Left ventricle myocardium inferior (tissue), 1 donor: ENCODE measurements at regions not wholly inside any gene's neighbourhood (a gene's known extent, or its start where the extent isn't known, plus 50 kb on each side); places are given as distances from the start of the nearest gene placed in this dataset.

Experiments
- DNase-seq: peaks from one replicate; pipeline ENCODE4 v3.0.0-alpha.2; 2020
- H3K27ac ChIP-seq: fragments of 200-600 bp; replicated peaks from 2 replicates; pipeline ENCODE4 v1.8.0; 2021
- H3K27me3 ChIP-seq: fragments of 200-600 bp; 2 replicates; pipeline ENCODE4 v1.8.0; 2021; ENCODE audit warnings: low read depth
- H3K36me3 ChIP-seq: fragments of 200-600 bp; 2 replicates; pipeline ENCODE4 v1.8.0; 2021
- H3K4me1 ChIP-seq: fragments of 200-600 bp; 2 replicates; pipeline ENCODE4 v1.8.0; 2021
- H3K4me3 ChIP-seq: fragments of 200-600 bp; 2 replicates; pipeline ENCODE4 v1.8.0; 2021; ENCODE audit warnings: mild to moderate bottlenecking, moderate library complexity
- H3K9me3 ChIP-seq: fragments of 200-600 bp; replicated peaks from 2 replicates; pipeline ENCODE4 v1.8.0; 2021
- intact Hi-C: fragments of 100-400 bp; cut with micrococcal nuclease; formaldehyde crosslinking; loops from one replicate; pipeline ENCODE4 v1.11.0; 2022
- TF ChIP-seq, protein P1 (sequence below): fragments of 200-600 bp; IDR thresholded peaks from 2 replicates; pipeline ENCODE4 v1.8.0; 2021; ENCODE audit warnings: antibody characterized with exemption, mild to moderate bottlenecking, borderline replicate concordance
- donor health status: DM: no; HTN: yes; CAD: no; lungs with severe emphysema.

DNA sequence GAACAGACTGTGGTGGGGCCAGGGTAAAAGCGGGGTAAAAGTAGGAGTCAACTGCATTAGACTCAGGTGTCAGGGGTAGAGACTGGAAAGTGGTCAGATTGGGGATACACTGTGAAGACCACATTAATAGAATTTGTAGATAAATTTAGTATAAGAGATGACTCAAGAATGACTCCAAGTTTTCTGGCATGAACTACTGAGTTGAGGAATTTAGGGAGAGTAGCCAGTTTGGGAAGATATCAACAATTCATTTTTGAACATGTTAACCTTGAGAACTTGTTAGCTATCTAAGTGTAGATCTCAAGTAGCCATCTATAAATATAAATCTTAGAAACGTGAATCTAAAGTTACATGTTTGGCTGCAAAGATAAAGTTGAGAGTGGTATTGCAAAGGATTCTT, 206.9 kb upstream of the HCCS start:
- Histone ChIP-seq H3K4me1 (no peaks in the 10 kb centered on the region), H3K27ac (no peak overlapping the region), H3K4me3 (no peak overlapping the region), H3K9me3 (peaks cover 16% of the 10 kb centered on the region), H3K36me3 (no peaks in the 10 kb centered on the region), H3K27me3 (no peaks in the 10 kb centered on the region)
- no peak for DNase-seq
- TF ChIP-seq, protein P1, sequence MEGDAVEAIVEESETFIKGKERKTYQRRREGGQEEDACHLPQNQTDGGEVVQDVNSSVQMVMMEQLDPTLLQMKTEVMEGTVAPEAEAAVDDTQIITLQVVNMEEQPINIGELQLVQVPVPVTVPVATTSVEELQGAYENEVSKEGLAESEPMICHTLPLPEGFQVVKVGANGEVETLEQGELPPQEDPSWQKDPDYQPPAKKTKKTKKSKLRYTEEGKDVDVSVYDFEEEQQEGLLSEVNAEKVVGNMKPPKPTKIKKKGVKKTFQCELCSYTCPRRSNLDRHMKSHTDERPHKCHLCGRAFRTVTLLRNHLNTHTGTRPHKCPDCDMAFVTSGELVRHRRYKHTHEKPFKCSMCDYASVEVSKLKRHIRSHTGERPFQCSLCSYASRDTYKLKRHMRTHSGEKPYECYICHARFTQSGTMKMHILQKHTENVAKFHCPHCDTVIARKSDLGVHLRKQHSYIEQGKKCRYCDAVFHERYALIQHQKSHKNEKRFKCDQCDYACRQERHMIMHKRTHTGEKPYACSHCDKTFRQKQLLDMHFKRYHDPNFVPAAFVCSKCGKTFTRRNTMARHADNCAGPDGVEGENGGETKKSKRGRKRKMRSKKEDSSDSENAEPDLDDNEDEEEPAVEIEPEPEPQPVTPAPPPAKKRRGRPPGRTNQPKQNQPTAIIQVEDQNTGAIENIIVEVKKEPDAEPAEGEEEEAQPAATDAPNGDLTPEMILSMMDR: no peak
- intact Hi-C loops: no loop called here

DNA sequence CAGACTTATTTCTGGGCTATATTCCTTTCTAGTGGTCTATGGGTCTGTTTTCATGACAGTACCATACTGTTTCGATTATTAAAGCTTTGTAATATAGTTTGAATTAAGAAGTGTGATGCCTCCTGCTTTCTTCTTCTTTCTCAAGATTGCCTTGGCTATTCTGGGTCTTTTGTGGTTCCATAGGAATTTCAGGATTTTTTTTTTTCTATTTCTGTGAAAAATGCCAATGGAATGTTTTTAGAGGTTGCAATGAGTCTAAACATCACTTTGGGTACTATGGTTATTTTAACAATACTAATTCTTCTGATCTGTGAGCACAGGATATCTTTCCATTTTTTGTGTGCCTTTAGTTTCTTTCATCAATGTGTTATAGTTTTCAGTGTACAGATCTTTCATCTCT, 204.3 kb upstream of the HCCS start:
- DNase-seq: no peak
- no peaks in the 10 kb centered on the region for H3K4me1 ChIP-seq
- no peak overlapping the region for H3K4me3 ChIP-seq
- intact Hi-C loops: no loop called here
- peaks cover 16% of the 10 kb centered on the region for H3K9me3 ChIP-seq
- TF ChIP-seq, protein P1: no peak
- H3K27me3 ChIP-seq: no peaks in the 10 kb centered on the region
- H3K36me3 ChIP-seq: no peaks in the 10 kb centered on the region
- H3K27ac ChIP-seq: no peak overlapping the region

DNA sequence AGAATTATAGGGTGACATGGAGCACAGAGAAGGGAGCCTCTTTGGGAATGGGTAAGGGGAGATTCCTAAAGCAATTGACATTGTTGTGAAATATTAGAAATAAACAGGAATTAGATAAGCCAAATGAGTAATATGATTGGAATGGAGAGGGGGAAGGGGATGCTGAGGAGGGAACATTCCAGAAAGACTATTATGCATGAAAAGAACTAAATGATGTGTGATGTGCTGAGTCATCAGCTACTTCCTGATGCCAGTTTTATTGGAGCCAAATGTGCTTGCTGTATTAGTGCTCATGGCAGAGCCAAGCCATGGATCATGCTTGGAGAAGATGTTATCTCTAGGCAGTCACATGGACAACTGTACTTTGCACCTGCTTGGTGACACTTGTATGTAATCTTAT, 189.0 kb upstream of the HCCS start:
- no peaks in the 10 kb centered on the region for H3K27me3 ChIP-seq
- intact Hi-C loops: no loop called here
- H3K4me1 ChIP-seq: no peaks in the 10 kb centered on the region
- H3K4me3 ChIP-seq: no peak overlapping the region
- H3K36me3 ChIP-seq: no peaks in the 10 kb centered on the region
- TF ChIP-seq, protein P1: no peak
- DNase-seq: no peak
- no peak overlapping the region for H3K27ac ChIP-seq
- H3K9me3 ChIP-seq: no peaks in the 10 kb centered on the region

DNA sequence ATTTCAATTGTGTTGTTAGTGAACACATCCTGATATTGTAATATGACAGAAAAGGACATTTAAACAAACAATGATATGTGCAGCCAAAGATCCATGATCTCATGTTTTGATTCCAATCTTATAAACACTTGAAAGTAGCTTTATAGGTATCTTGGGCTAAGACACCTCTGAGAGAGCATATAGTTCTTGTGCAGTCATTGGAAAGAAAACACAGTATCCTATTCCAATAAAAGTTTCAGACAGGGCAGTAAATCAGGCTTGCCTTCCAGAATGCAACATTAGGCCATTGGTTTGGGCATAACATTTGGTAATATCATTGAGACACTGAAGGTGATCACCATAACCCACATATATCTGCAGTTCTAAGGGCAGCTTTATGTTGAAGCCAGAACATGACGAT, 188.3 kb upstream of the HCCS start:
- Histone ChIP-seq H3K4me1 (no peaks in the 10 kb centered on the region), H3K9me3 (no peaks in the 10 kb centered on the region), H3K4me3 (no peak overlapping the region), H3K27me3 (no peaks in the 10 kb centered on the region), H3K36me3 (no peaks in the 10 kb centered on the region), H3K27ac (no peak overlapping the region)
- intact Hi-C loops: no loop called here
- no peak for DNase-seq
- TF ChIP-seq, protein P1: no peak

DNA sequence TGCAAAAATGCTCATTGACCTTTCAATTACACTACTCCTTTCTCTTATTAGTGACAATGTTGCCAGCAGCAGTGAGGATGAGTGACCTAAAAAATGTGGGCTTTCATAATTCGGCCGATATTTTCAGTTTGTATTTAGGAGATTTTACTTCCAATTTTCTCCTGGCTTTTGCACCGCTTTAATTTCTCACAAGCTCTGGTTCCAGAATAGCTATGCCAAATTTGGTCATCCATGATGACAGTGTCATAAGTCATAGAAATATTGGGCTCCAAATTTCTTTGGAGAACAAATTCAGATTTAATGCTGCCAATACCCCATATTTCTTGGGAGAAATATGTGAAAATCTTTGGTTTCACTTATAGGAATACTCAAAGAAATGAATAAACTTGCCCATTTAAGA, 187.7 kb upstream of the HCCS start:
- no peaks in the 10 kb centered on the region for H3K27me3 ChIP-seq
- TF ChIP-seq, protein P1: no peak
- H3K9me3 ChIP-seq: no peaks in the 10 kb centered on the region
- DNase-seq: no peak
- intact Hi-C loops: no loop called here
- H3K36me3 ChIP-seq: no peaks in the 10 kb centered on the region
- no peak overlapping the region for H3K27ac ChIP-seq
- H3K4me1 ChIP-seq: no peaks in the 10 kb centered on the region
- no peak overlapping the region for H3K4me3 ChIP-seq

DNA sequence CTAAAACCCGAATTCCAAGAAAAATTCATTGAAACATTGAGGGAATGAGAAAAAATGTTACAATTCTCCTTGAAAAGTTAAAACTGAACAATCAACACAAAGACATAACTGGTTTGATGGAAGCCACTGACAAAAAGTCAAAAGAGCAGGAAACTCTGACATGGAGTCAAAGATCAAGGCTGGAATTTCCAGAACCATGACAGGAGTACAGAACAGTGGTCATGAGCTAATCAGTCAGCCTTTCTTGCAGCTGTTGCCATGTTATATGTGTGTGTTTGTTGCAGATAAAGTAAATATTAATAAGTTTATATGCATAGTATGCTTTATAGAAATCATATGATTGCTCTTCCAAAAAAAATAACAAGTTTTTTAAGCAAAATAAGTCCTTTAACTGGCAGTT, 184.7 kb upstream of the HCCS start:
- no peak for DNase-seq
- no peak overlapping the region for H3K27ac ChIP-seq
- no peak overlapping the region for H3K4me3 ChIP-seq
- no peaks in the 10 kb centered on the region for H3K4me1 ChIP-seq
- TF ChIP-seq, protein P1: no peak
- H3K9me3 ChIP-seq: no peaks in the 10 kb centered on the region
- no peaks in the 10 kb centered on the region for H3K27me3 ChIP-seq
- H3K36me3 ChIP-seq: no peaks in the 10 kb centered on the region
- intact Hi-C loops: no loop called here
